ENCODE measurements at regions not wholly inside any gene's neighbourhood (a gene's known extent, or its start where the extent isn't known, plus 50 kb on each side); places are given as distances from the start of the nearest gene placed in this dataset.

GRCh38 chr2:149271575-149271974, 58.8 kb upstream of the LYPD6 start:
- no peak for DNase-seq (ENCODE audit: low read depth)

- peak; percentile 88 for DNase-seq (ENCODE audit: low read depth)
These were observed 52.1 kb upstream of the LYPD6 start for GRCh38 chr2:149278161-149278871.

GRCh38 chr2:149278872-149279264, 51.5 kb upstream of the LYPD6 start:
- DNase-seq (ENCODE audit: low read depth): no peak

Data from GM04504 (cell line).